Upper lobe of left lung (tissue), 4 donors: ENCODE measurements at regions not wholly inside any gene's neighbourhood (a gene's known extent, or its start where the extent isn't known, plus 50 kb on each side); places are given as distances from the start of the nearest gene placed in this dataset.

Source experiments
- small RNA-seq, 4 donors: library from RNA; depleted of rRNA; stranded (forward); fragments of <200 nt; gene quantifications; one replicate each; pipeline ENCODE3, GENCODE V24; 2016

Small RNAs in the stretch of these regions (small RNA-seq; reads per million reads assigned to genes)
- gene AL157371.1: 0 reads per million in 4 donors
